HepG2 (cell line): ENCODE measurements at regions not wholly inside any gene's neighbourhood (a gene's known extent, or its start where the extent isn't known, plus 50 kb on each side); places are given as distances from the start of the nearest gene placed in this dataset.

Experiments used
- ATAC-seq: fragments of 200-7000 bp; cut with Tn5 transposase; 3 replicates; pipeline ENCODE4 v1.9.1; 2020; ENCODE audit warnings: mild to moderate bottlenecking, moderate library complexity
- BruUV-seq: library from RNA; stranded (reverse); fragments of 400-500 nt; replicated peaks from 2 replicates; lab custom pipeline; 2021; lab: Mats Ljungman, UMichigan
- CTCF ChIA-PET: fragments of 300-600 bp; formaldehyde crosslinking; extraction: SDS; loops from one replicate; lab custom pipeline; 2021; ENCODE audit warnings: low total read pairs, inconsistent platforms, low intra/inter-chr PET ratio; lab: Yijun Ruan, JAX
- POLR2A ChIA-PET: fragments of 350-600 bp; sonication (Branson Sonifier 250); formaldehyde crosslinking; loops from one replicate; lab custom pipeline; 2020; ENCODE audit warnings: antibody characterized with exemption, inconsistent platforms; lab: Yijun Ruan, JAX
- DNase-seq: peaks from one replicate; pipeline ENCODE4 v3.0.0-alpha.2; 2015; ENCODE audit warnings: low spot score
- FAIRE-seq: peaks from 3 replicates; lab custom pipeline; 2011; peaks lifted over from hg19 to GRCh38; lab: Jason Lieb, UNC
- H2AFZ ChIP-seq: one replicate; pipeline ENCODE4 v1.6.1; 2011; ENCODE audit warnings: low read length, inconsistent platforms
- H3K27ac ChIP-seq: fragments of 300-600 bp; 3 replicates; pipeline ENCODE4 v1.8.0; 2011; ENCODE audit warnings: mixed run types, mild to moderate bottlenecking, mixed read lengths, low read length, inconsistent platforms; ENCODE audit not compliant: insufficient read depth; ENCODE audit errors: extremely low read length
- H3K27me3 ChIP-seq, 2 experiments: fragments of 200-600 bp in 1 of 2; 2 replicates in 1 of 2; 3 replicates in 1 of 2; pipeline versions ENCODE4 v1.6.0 to v1.8.0; 2011; ENCODE audit warnings: low read length in 2 of 2, mild to moderate bottlenecking in 2 of 2, moderate library complexity in 2 of 2, inconsistent platforms in 1 of 2; ENCODE audit not compliant: insufficient read depth in 2 of 2, control insufficient read depth in 1 of 2
- H3K36me3 ChIP-seq, 2 experiments: fragments of 200-600 bp in 1 of 2; replicated peaks in 1 of 2; 2 replicates in 1 of 2; 3 replicates in 1 of 2; pipeline versions ENCODE4 v1.5.1 to v1.8.0; 2011; ENCODE audit warnings: low read length in 2 of 2, inconsistent platforms in 1 of 2; ENCODE audit not compliant: insufficient read depth in 2 of 2, control insufficient read depth in 1 of 2
- H3K4me1 ChIP-seq: 2 replicates; pipeline ENCODE4 v1.5.1; 2012; ENCODE audit warnings: low read length, inconsistent platforms; ENCODE audit not compliant: insufficient read depth
- H3K4me2 ChIP-seq: 2 replicates; pipeline ENCODE4 v1.6.0; 2011; ENCODE audit warnings: low read depth, low read length, inconsistent platforms
- H3K4me3 ChIP-seq, 3 experiments: fragments of 200-600 bp in 1 of 3; sonication (generic), shearing (Covaris generic) in 1 of 3; replicated peaks in 1 of 3; 2 replicates each; pipeline ENCODE4 v1.5.1; 2011 to 2016; ENCODE audit warnings: low read length in 3 of 3, inconsistent platforms in 2 of 3, low read depth in 2 of 3, mild to moderate bottlenecking in 2 of 3, control low read depth in 1 of 3, mixed read lengths in 1 of 3; ENCODE audit not compliant: insufficient read depth in 1 of 3
- H3K79me2 ChIP-seq: one replicate; pipeline ENCODE4 v1.6.1; 2011; ENCODE audit warnings: low read length, inconsistent platforms; ENCODE audit not compliant: insufficient read depth
- H3K9ac ChIP-seq: 2 replicates; pipeline ENCODE4 v1.6.0; 2011; ENCODE audit warnings: mild to moderate bottlenecking, low read depth, low read length, inconsistent platforms; ENCODE audit not compliant: insufficient read depth
- H3K9me3 ChIP-seq: 2 replicates; pipeline ENCODE4 v1.5.1; 2012; ENCODE audit warnings: mild to moderate bottlenecking, low read length
- H4K20me1 ChIP-seq: 2 replicates; pipeline ENCODE4 v1.6.0; 2011; ENCODE audit warnings: inconsistent platforms, mild to moderate bottlenecking, low read length, moderate library complexity; ENCODE audit not compliant: insufficient read depth
- AKAP8 ChIP-seq: sonication (generic); formaldehyde crosslinking; IDR thresholded peaks from 2 replicates; pipeline ENCODE4 v1.5.1; 2020; ENCODE audit warnings: mild to moderate bottlenecking, missing genetic modification reagents
- ARID3A ChIP-seq: IDR thresholded peaks from 2 replicates; pipeline ENCODE4 v1.6.1; 2012; ENCODE audit warnings: low read depth, low read length, improper control_type of control experiment
- HOXD1 ChIP-seq: sonication (generic); formaldehyde crosslinking; IDR thresholded peaks from 2 replicates; pipeline ENCODE4 v1.5.0; 2020; ENCODE audit warnings: missing genetic modification reagents
- TMF1 ChIP-seq: sonication (generic); formaldehyde crosslinking; IDR thresholded peaks from 2 replicates; pipeline ENCODE4 v1.8.1; 2022; ENCODE audit warnings: low read depth, missing genetic modification reagents
- ZMAT3 ChIP-seq: sonication (generic); formaldehyde crosslinking; conservative IDR thresholded peaks from 2 replicates; pipeline ENCODE4 v1.7.0; 2021; ENCODE audit warnings: missing genetic modification reagents
- ZNF597 ChIP-seq: sonication (generic); formaldehyde crosslinking; IDR thresholded peaks from 2 replicates; pipeline ENCODE4 v1.5.0; 2020; ENCODE audit warnings: missing genetic modification reagents
- ZNF737 ChIP-seq: sonication (generic); formaldehyde crosslinking; IDR thresholded peaks from 2 replicates; pipeline ENCODE4 v1.5.0; 2020; ENCODE audit warnings: missing genetic modification reagents, mild to moderate bottlenecking, borderline replicate concordance
- WGBS: methylation state at CpG from one replicate; pipeline ENCODE4 v1.1.6; 2017; ENCODE audit warnings: low lambda C conversion rate; 5-methylcytosine and 5-hydroxymethylcytosine counted together
- in situ Hi-C: cut with HindIII; loops from 2 replicates; pipeline ENCODE4 v1.10.0; 2017; ENCODE audit warnings: low pct_unique_long_range_greater_than_20kb; ENCODE audit not compliant: extremely low pct_ligation_motif_present
- intact Hi-C: fragments of 100-400 bp; cut with micrococcal nuclease; formaldehyde crosslinking; loops from one replicate; pipeline ENCODE4 v1.10.0; 2022; ENCODE audit not compliant: unreplicated experiment

GRCh38 chr20:56805966-56806365 is 176.9 kb downstream of the TFAP2C start:
- WGBS, result 35% methylated on average over 6 of the region's 9 CpGs
- no peak overlapping the region for H3K27ac ChIP-seq

More at GRCh38 chr20:56805966-56806365, 176.9 kb downstream of the TFAP2C start:
- H3K79me2 ChIP-seq, result no peaks in the 10 kb centered on the region
- DNase-seq (no peak), ATAC-seq (no peak), FAIRE-seq (no peak)
- intact Hi-C loops, result no loop called here
- ChIA-PET CTCF (no interaction called here), POLR2A (no interaction called here)
- no peak overlapping the region for H3K4me2 ChIP-seq
- in situ Hi-C loops, result no loop called here
- BruUV-seq, result no TSS peak
- H3K4me1 ChIP-seq, result no peaks in the 10 kb centered on the region
- H3K9me3 ChIP-seq, result no peaks in the 10 kb centered on the region
- H3K36me3 ChIP-seq, result no peaks in the 10 kb centered on the region
- no peak overlapping the region for H3K4me3 ChIP-seq
- H3K27me3 ChIP-seq, result peaks cover 12 to 74% of the 10 kb centered on the region in 2 experiments
- H3K9ac ChIP-seq, result no peak overlapping the region
- H2AFZ ChIP-seq, result no peak overlapping the region
- TF ChIP-seq ZNF597, result no peak
- no peak for TF ChIP-seq AKAP8
- no peak for TF ChIP-seq ZNF737 (CRISPR knock-in tag)
- no peak for TF ChIP-seq ZMAT3 (CRISPR knock-in tag)
- no peak for TF ChIP-seq HOXD1
- TF ChIP-seq TMF1, result no peak
- TF ChIP-seq ARID3A, result no peak
- H4K20me1 ChIP-seq, result no peaks in the 10 kb centered on the region
